ENCODE measurements at regions not wholly inside any gene's neighbourhood (a gene's known extent, or its start where the extent isn't known, plus 50 kb on each side); places are given as distances from the start of the nearest gene placed in this dataset.

- in situ Hi-C loops (cut with HindIII; ENCODE audit: low sequenced_read_pairs): no loop called here
- H3K4me3 ChIP-seq (ENCODE audit: low read depth, low read length): no peak overlapping the region
- TF ChIP-seq CTCF (IDR thresholded peaks at IDR 0.05; ENCODE audit: low read depth, low read length, missing control alignments): no peak
- DNase-seq (ENCODE audit: low read depth): no peak
These were observed 404.7 kb upstream of the THRB start for GRCh38 chr3:24899373-24899772.

GRCh38 chr3:24899901-24900603 lies 405.4 kb upstream of the THRB start:
- no peak for TF ChIP-seq CTCF (IDR thresholded peaks at IDR 0.05; ENCODE audit: low read depth, low read length, missing control alignments)
- DNase-seq (ENCODE audit: low read depth): no peak
- no peak overlapping the region for H3K4me3 ChIP-seq (ENCODE audit: low read depth, low read length)
- in situ Hi-C loops (cut with HindIII; ENCODE audit: low sequenced_read_pairs): no loop called here

- in situ Hi-C loops (cut with HindIII; ENCODE audit: low sequenced_read_pairs): no loop called here
- no peak for DNase-seq (ENCODE audit: low read depth)
- no peak overlapping the region for H3K4me3 ChIP-seq (ENCODE audit: low read depth, low read length)
- TF ChIP-seq CTCF (IDR thresholded peaks at IDR 0.05; ENCODE audit: low read depth, low read length, missing control alignments): no peak
These were observed 410.6 kb upstream of the THRB start for GRCh38 chr3:24905266-24905665.

- no peak for DNase-seq (ENCODE audit: low read depth)
- no peak for TF ChIP-seq CTCF (IDR thresholded peaks at IDR 0.05; ENCODE audit: low read depth, low read length, missing control alignments)
- H3K4me3 ChIP-seq (ENCODE audit: low read depth, low read length): no peak overlapping the region
- in situ Hi-C loops (cut with HindIII; ENCODE audit: low sequenced_read_pairs): no loop called here
These were observed 412.5 kb upstream of the THRB start for GRCh38 chr3:24907106-24907505.

- in situ Hi-C loops (cut with HindIII; ENCODE audit: low sequenced_read_pairs): no loop called here
These were observed 416.4 kb upstream of the THRB start for GRCh38 chr3:24911076-24911475.

GRCh38 chr3:24915639-24916038 lies 421.0 kb upstream of the THRB start:
- in situ Hi-C loops (cut with HindIII; ENCODE audit: low sequenced_read_pairs): no loop called here
- TF ChIP-seq CTCF (IDR thresholded peaks at IDR 0.05; ENCODE audit: low read depth, low read length, missing control alignments): no peak
- no peak for DNase-seq (ENCODE audit: low read depth)
- H3K4me3 ChIP-seq (ENCODE audit: low read depth, low read length): no peak overlapping the region

More at GRCh38 chr3:24911076-24911475, 416.4 kb upstream of the THRB start:
- no peak for TF ChIP-seq CTCF (IDR thresholded peaks at IDR 0.05; ENCODE audit: low read depth, low read length, missing control alignments)
- no peak overlapping the region for H3K4me3 ChIP-seq (ENCODE audit: low read depth, low read length)
- DNase-seq (ENCODE audit: low read depth): no peak

Data from astrocyte of the cerebellum (primary cell).